Osteoblast (primary cell): ENCODE measurements at regions not wholly inside any gene's neighbourhood (a gene's known extent, or its start where the extent isn't known, plus 50 kb on each side); places are given as distances from the start of the nearest gene placed in this dataset.

Experiments used
- DNase-seq: peaks from one replicate; pipeline ENCODE4 v3.0.0; 2011; ENCODE audit warnings: low spot score, mixed read lengths; ENCODE audit not compliant: insufficient read length; ENCODE audit errors: missing footprints
- H2AFZ ChIP-seq: 2 replicates; pipeline ENCODE4 v1.6.0; 2011; ENCODE audit warnings: mild to moderate bottlenecking, low read length
- H3K27ac ChIP-seq: 2 replicates; pipeline ENCODE4 v1.5.1; 2011; ENCODE audit warnings: mild to moderate bottlenecking, low read depth, low read length, moderate library complexity
- H3K27me3 ChIP-seq: 2 replicates; pipeline ENCODE4 v1.6.0; 2012; ENCODE audit warnings: mild to moderate bottlenecking, control low read depth, inconsistent platforms, low read length, moderate library complexity; ENCODE audit not compliant: insufficient read depth
- H3K36me3 ChIP-seq: 2 replicates; pipeline ENCODE4 v1.5.1; 2011; ENCODE audit warnings: mild to moderate bottlenecking, low read length, control low read depth, moderate library complexity; ENCODE audit not compliant: insufficient read depth
- H3K4me1 ChIP-seq: 2 replicates; pipeline ENCODE4 v1.5.1; 2011; ENCODE audit warnings: mild to moderate bottlenecking, low read length, control low read depth, moderate library complexity; ENCODE audit not compliant: insufficient read depth
- H3K4me2 ChIP-seq: 2 replicates; pipeline ENCODE4 v1.6.0; 2011; ENCODE audit warnings: mild to moderate bottlenecking, low read length; ENCODE audit not compliant: insufficient read depth
- H3K4me3 ChIP-seq: fragments of 200-600 bp; sonication (generic); 3 replicates; pipeline ENCODE4 v1.5.1; 2012; ENCODE audit warnings: mild to moderate bottlenecking, low read length, inconsistent platforms; ENCODE audit not compliant: insufficient read depth
- H3K79me2 ChIP-seq: 2 replicates; pipeline ENCODE4 v1.6.0; 2012; ENCODE audit warnings: mild to moderate bottlenecking, low read length, control low read depth, inconsistent platforms; ENCODE audit not compliant: insufficient read depth
- H3K9me3 ChIP-seq: 2 replicates; pipeline ENCODE4 v1.5.1; 2011; ENCODE audit warnings: low read depth, low read length, control low read depth
- H4K20me1 ChIP-seq: 2 replicates; pipeline ENCODE4 v1.6.0; 2012; ENCODE audit warnings: mild to moderate bottlenecking, low read length, control low read depth; ENCODE audit not compliant: insufficient read depth
- TF ChIP-seq, protein P1 (sequence below): IDR thresholded peaks from 2 replicates; pipeline ENCODE4 v1.5.1; 2011; ENCODE audit warnings: mild to moderate bottlenecking, low read depth, low read length, moderate library complexity; ENCODE audit errors: extremely low read depth

DNA sequence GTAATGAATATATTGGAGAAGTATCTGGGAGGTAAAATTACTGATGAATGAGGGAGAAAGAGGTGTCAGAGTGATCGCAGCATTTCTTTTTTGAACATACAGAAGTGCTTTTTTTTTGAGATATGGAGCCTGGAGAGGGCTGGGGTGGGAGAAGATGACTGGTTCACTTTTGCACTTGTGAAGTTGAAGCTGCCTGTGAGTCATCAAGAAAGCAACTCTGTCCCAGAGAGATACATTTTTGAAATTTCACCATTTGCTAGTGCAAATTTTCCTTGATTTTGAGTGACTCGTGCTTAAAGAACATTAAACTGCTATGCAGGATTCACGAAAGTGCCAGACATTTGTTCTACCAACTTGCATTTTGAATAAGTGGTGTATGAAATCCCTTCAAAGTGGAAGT is 81.8 kb downstream of the ADRA2A start:
- Histone ChIP-seq H3K27me3 (no peaks in the 10 kb centered on the region), H3K36me3 (no peaks in the 10 kb centered on the region), H4K20me1 (no peaks in the 10 kb centered on the region), H3K4me1 (no peaks in the 10 kb centered on the region), H2AFZ (no peak overlapping the region), H3K4me3 (no peak overlapping the region), H3K27ac (no peak overlapping the region), H3K4me2 (no peak overlapping the region), H3K9me3 (no peaks in the 10 kb centered on the region), H3K79me2 (no peaks in the 10 kb centered on the region)
- no peak for DNase-seq
- TF ChIP-seq, protein P1, sequence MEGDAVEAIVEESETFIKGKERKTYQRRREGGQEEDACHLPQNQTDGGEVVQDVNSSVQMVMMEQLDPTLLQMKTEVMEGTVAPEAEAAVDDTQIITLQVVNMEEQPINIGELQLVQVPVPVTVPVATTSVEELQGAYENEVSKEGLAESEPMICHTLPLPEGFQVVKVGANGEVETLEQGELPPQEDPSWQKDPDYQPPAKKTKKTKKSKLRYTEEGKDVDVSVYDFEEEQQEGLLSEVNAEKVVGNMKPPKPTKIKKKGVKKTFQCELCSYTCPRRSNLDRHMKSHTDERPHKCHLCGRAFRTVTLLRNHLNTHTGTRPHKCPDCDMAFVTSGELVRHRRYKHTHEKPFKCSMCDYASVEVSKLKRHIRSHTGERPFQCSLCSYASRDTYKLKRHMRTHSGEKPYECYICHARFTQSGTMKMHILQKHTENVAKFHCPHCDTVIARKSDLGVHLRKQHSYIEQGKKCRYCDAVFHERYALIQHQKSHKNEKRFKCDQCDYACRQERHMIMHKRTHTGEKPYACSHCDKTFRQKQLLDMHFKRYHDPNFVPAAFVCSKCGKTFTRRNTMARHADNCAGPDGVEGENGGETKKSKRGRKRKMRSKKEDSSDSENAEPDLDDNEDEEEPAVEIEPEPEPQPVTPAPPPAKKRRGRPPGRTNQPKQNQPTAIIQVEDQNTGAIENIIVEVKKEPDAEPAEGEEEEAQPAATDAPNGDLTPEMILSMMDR, result no peak

DNA sequence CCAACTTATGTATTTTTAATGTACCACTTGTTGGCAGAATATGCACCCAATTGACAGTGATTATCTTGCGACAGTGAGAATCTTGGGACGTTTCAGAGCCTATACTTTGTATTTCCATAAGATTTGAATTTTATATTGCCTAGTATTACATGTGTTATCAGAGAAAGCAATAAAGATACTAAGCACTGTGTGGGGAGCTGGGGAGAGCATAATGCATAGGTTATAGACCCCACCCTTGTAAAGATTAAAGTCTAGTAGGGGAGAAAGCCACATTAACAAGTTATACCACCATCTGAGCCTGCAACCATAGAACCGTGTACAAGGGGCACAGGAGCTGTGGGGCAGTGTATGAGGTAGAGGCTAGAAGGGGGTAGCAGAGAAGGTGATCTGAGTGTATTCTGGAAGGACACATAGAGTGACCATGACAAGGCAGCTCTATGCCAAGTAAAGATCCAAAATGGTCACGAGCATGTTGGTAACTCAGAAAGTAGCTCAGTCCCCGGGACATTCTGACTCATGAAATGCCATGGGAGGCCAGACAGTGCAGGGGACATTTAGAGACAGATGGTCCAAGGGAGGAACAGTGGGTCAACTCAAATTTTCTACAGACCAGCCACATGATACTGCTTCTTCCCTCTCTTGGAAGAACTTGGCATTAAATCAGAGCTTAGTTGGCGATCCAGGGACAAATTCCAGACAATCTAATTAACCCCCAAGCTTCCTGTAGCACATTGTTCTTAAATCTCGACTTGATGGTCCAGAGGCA is 84.5 kb downstream of the ADRA2A start:
- TF ChIP-seq, protein P1, result no peak
- Histone ChIP-seq H3K4me1 (no peaks in the 10 kb centered on the region), H3K27me3 (no peaks in the 10 kb centered on the region), H3K9me3 (no peaks in the 10 kb centered on the region), H2AFZ (no peak overlapping the region), H3K4me2 (no peak overlapping the region), H3K4me3 (no peak overlapping the region), H3K79me2 (no peaks in the 10 kb centered on the region), H3K36me3 (no peaks in the 10 kb centered on the region), H3K27ac (no peak overlapping the region), H4K20me1 (no peaks in the 10 kb centered on the region)
- no peak for DNase-seq

DNA sequence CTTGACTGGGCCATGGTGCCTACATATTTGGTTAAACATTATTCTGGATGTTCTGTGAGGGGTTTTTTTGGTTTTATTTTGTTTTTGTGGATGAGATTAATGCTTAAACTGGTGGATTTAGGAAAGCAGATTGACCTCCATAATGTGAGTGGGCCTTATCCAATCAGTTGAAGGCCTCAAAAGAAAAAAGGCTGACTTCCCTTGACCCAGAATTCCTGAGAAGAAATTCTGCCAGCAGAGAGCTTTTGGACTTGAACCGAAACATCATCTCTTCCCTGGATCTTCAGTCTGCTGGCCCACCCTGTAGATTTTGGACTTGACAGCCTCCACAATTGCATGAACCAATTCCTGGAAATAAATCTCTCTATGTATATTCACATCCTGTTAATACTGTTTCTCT is 94.4 kb downstream of the ADRA2A start:
- Histone ChIP-seq H3K36me3 (no peaks in the 10 kb centered on the region), H3K4me1 (no peaks in the 10 kb centered on the region)
- TF ChIP-seq, protein P1, result no peak

DNA sequence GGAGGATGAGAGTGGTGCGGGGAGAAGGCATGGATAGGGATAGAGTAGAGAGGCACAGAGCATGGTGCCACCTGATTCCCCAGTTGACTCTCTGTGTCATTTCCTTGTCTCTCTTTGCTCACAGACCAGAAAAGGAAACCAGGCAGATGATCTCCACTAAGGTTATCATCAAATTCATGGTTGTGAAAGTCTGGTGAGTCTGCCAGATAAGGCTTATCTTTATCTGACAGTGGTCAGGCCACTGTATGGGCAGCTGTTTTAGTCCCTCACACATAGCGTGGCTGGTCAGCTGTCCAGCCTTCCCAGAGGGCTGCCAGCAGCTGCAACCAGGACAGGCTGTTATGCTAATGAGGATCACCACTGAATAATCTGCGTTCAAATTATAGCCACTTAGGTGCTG is 99.0 kb downstream of the ADRA2A start:
- no peaks in the 10 kb centered on the region for H3K4me1 ChIP-seq
- no peaks in the 10 kb centered on the region for H3K9me3 ChIP-seq
- no peaks in the 10 kb centered on the region for H3K27me3 ChIP-seq
- H3K4me2 ChIP-seq, result no peak overlapping the region
- H2AFZ ChIP-seq, result no peak overlapping the region
- no peak overlapping the region for H3K4me3 ChIP-seq
- no peaks in the 10 kb centered on the region for H4K20me1 ChIP-seq
- no peaks in the 10 kb centered on the region for H3K36me3 ChIP-seq
- H3K27ac ChIP-seq, result no peak overlapping the region
- H3K79me2 ChIP-seq, result no peaks in the 10 kb centered on the region
- no peak for DNase-seq
- TF ChIP-seq, protein P1, result no peak

More for the DNA sequence above, 94.4 kb downstream of the ADRA2A start:
- Histone ChIP-seq H4K20me1 (no peaks in the 10 kb centered on the region), H3K9me3 (no peaks in the 10 kb centered on the region), H3K27ac (no peak overlapping the region), H3K4me2 (no peak overlapping the region), H2AFZ (no peak overlapping the region), H3K4me3 (no peak overlapping the region), H3K27me3 (no peaks in the 10 kb centered on the region), H3K79me2 (no peaks in the 10 kb centered on the region)
- DNase-seq, result no peak
